ENCODE measurements at regions not wholly inside any gene's neighbourhood (a gene's known extent, or its start where the extent isn't known, plus 50 kb on each side); places are given as distances from the start of the nearest gene placed in this dataset.

DNA sequence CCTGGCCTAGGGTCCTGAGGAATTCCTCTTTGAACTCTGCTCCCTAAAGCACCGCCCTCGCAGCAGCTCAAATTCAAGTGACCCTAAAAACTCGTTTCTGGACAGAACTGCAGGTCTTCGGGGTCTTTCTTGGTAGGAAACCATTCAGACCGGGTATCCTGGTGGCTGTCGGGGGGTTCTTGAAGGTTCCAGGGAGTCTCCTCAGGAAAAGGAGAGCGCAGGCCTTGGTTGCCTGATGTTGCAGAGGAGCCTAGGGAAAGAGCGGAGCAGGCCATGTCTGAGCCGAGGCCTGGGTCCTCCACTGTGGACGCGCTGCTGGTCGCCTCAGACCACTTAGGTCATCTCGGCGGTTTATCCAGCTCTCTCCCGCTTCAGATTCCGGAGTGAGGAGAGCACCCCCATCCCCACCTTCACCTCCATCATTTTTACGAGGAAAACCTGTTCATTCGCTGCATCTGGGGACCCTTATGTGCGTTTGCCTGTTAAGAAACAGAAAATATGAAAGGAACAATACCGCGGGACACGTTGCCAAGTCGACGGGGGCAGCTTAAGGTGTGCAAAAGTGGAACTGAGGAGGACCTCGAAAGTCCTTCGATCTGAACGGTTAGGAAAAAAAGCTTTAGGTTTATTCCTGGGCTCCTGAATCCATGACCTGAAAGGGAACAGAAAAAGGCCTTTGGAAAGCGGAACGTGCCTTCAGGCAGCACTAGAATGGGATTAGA is 299.4 kb downstream of the PARP8 start:
- H3K4me1 Mint-ChIP-seq = peaks cover 53% of the 10 kb centered on the region
- TF ChIP-seq CTCF (IDR thresholded peaks at IDR 0.05; ENCODE audit: unreplicated experiment) = no peak
- H3K4me3 Mint-ChIP-seq = peak overlapping the region; percentile 30
- H3K36me3 Mint-ChIP-seq = no peaks in the 10 kb centered on the region
- H3K27me3 Mint-ChIP-seq (ENCODE audit: low read depth) = peaks cover 74% of the 10 kb centered on the region
- DNase-seq (ENCODE audit: low spot score in 2 of 2, unreplicated experiment in 2 of 2) = no peak
- peak overlapping the region; percentile 27 for H3K27ac Mint-ChIP-seq
- H3K9me3 Mint-ChIP-seq = no peaks in the 10 kb centered on the region

DNA sequence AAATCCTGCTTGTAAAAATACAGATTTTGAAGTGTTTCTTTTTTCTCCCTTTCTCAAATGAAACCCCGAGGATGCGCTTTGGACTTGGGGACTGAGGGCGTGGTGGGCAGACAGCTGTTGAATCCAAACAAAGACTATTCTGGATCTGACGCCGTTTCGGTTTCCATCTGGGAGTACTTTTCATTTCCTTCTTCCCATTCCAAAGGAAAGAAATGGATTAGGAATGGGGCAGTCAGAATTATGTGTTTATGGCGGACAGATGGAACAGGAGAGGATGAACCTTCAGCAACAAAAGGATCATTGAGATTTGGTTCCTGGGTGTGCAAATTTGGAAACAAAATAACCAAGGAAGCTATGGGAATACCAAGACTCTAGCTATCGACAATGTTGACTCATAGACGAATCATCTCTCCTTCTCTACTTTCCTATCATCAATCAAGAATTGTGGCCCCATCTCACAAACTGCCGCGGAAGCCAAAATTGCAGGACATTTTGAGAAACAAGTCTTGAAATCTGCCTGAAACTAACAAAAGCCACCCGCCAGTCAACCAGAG is 300.6 kb downstream of the PARP8 start:
- Mint-ChIP-seq H3K27ac (peak overlapping the region; percentile 81), H3K27me3 (ENCODE audit: low read depth) (peaks cover 84% of the 10 kb centered on the region), H3K4me1 (peaks cover 53% of the 10 kb centered on the region), H3K4me3 (peak overlapping the region; percentile 66), H3K36me3 (no peaks in the 10 kb centered on the region), H3K9me3 (no peaks in the 10 kb centered on the region)
- DNase-seq (ENCODE audit: low spot score in 2 of 2, unreplicated experiment in 2 of 2) = no peak
- TF ChIP-seq CTCF (IDR thresholded peaks at IDR 0.05; ENCODE audit: unreplicated experiment) = no peak

DNA sequence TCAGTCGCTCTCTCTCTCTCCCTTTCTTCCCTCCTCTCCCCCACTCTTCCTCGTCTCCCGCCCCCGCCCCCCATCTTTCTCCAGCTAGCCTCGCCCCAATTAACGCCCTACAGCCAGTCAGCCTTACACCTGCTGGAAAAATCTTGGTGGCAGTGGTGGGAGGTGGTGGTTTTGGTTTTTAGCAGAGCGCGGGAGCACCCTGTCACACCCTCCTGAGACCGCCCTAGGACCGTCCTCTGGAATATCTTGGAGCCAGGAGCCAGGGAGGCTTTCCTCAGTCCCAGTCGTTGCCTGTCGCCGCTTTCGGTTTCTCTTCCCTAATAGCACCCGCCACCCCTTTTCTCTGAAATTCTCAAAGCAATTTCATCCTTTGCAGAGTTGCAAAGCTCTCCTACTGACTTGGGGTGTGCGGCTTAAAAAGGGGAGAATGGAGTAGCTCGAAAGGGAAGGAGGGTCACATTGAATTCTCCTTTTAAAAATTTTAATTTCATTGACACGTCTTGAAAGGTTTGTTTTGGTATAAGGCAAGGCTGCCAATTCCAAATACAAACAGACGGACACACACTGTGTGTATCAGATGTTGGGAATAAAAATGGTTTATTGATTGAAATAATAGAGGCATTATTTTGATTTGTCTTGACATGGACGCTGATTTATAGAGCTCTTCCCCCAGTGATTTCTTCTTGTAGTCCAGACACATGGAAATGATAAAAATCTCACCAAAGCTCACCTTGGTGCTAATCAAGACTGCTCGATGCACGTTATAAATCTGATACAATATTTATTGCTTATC is 301.3 kb downstream of the PARP8 start:
- no peak for DNase-seq (ENCODE audit: low spot score in 2 of 2, unreplicated experiment in 2 of 2)
- no peak for TF ChIP-seq CTCF (IDR thresholded peaks at IDR 0.05; ENCODE audit: unreplicated experiment)
- Mint-ChIP-seq H3K4me3 (peak overlapping the region; percentile 73), H3K4me1 (peaks cover 53% of the 10 kb centered on the region), H3K9me3 (no peaks in the 10 kb centered on the region), H3K27ac (peak overlapping the region; percentile 81), H3K36me3 (no peaks in the 10 kb centered on the region), H3K27me3 (ENCODE audit: low read depth) (peaks cover 84% of the 10 kb centered on the region)

DNA sequence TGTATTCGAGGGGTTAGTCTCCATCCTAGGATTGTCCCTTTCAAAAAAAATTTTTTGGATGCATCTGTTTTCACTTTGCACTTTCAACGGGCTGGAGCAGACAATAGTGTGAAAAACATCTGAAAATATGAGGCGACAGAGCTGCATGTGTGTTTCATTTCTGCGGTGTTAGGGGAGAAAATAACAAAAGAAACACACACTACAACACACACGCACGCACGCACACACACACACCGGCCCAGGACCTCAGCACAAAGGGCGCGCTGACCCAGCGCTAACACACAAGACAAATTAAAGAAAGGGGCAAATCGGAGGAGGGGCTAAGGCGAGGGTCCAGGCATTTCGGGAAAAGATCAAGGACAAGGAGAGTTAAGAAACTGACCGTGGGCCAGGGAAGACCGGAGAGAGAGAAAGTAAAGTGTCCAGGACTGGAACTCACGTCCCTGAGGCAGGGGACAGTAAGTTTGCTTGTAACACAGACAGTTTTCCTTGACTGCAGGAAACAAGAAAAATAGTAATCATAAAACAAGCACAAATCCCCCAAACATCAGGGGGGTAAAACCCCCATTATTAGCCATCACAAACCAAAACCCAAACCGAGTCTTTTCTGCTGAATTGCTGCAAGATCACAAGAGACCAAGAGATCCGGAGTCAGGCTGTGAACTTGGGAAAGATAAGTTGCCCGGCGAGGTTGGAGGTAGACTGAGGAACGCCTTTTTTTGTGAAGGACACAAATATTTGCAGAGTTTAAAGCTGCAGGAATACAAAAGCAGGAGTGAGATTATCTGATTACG is 302.1 kb downstream of the PARP8 start:
- no peak for TF ChIP-seq CTCF (IDR thresholded peaks at IDR 0.05; ENCODE audit: unreplicated experiment)
- H3K4me1 Mint-ChIP-seq = peaks cover 48% of the 10 kb centered on the region
- no peak overlapping the region for H3K27ac Mint-ChIP-seq
- peaks cover 83% of the 10 kb centered on the region for H3K27me3 Mint-ChIP-seq (ENCODE audit: low read depth)
- H3K9me3 Mint-ChIP-seq = no peaks in the 10 kb centered on the region
- no peak for DNase-seq (ENCODE audit: low spot score in 2 of 2, unreplicated experiment in 2 of 2)
- no peaks in the 10 kb centered on the region for H3K36me3 Mint-ChIP-seq
- peak overlapping the region; percentile 73 for H3K4me3 Mint-ChIP-seq
